H9 (cell line): ENCODE measurements at regions not wholly inside any gene's neighbourhood (a gene's known extent, or its start where the extent isn't known, plus 50 kb on each side); places are given as distances from the start of the nearest gene placed in this dataset.

Experiments
- DNase-seq: peaks from one replicate; pipeline ENCODE4 v3.0.0-alpha.2; 2017
- H2AFZ ChIP-seq: one replicate; pipeline ENCODE4 v1.6.1; 2013; ENCODE audit warnings: mild to moderate bottlenecking, low read length, control low read depth, moderate library complexity
- H2AK5ac ChIP-seq: 2 replicates; pipeline ENCODE4 v1.6.1; 2013; ENCODE audit warnings: low read length, control low read depth, mixed read lengths; ENCODE audit not compliant: insufficient read length
- H2BK120ac ChIP-seq: one replicate; pipeline ENCODE4 v1.6.1; 2013; ENCODE audit warnings: low read depth, mild to moderate bottlenecking, low read length, control low read depth, inconsistent platforms; ENCODE audit not compliant: poor library complexity, severe bottlenecking
- H2BK12ac ChIP-seq: 2 replicates; pipeline ENCODE4 v1.6.1; 2013; ENCODE audit warnings: low read length, control low read depth, mixed read lengths, low read depth; ENCODE audit not compliant: insufficient read length
- H2BK15ac ChIP-seq: 2 replicates; pipeline ENCODE4 v1.6.1; 2013; ENCODE audit warnings: low read depth, low read length, control low read depth
- H2BK20ac ChIP-seq: one replicate; pipeline ENCODE4 v1.6.1; 2013; ENCODE audit warnings: low read depth, mild to moderate bottlenecking, low read length, control low read depth, inconsistent platforms; ENCODE audit not compliant: poor library complexity, severe bottlenecking
- H2BK5ac ChIP-seq: 2 replicates; pipeline ENCODE4 v1.6.1; 2013; ENCODE audit warnings: low read length, control low read depth, mixed read lengths; ENCODE audit not compliant: insufficient read length
- H3K14ac ChIP-seq: 2 replicates; pipeline ENCODE4 v1.6.1; 2013; ENCODE audit warnings: low read length, control low read depth; ENCODE audit not compliant: insufficient read depth
- H3K18ac ChIP-seq: 2 replicates; pipeline ENCODE4 v1.6.1; 2013; ENCODE audit warnings: low read depth, mild to moderate bottlenecking, mixed read lengths, low read length, control low read depth; ENCODE audit not compliant: insufficient read length
- H3K23ac ChIP-seq: 2 replicates; pipeline ENCODE4 v1.6.1; 2013; ENCODE audit warnings: low read length, control low read depth, mixed read lengths, low read depth; ENCODE audit not compliant: insufficient read length
- H3K23me2 ChIP-seq: 2 replicates; pipeline ENCODE4 v1.6.1; 2013; ENCODE audit warnings: low read depth, mild to moderate bottlenecking, mixed read lengths, low read length, control low read depth; ENCODE audit not compliant: insufficient read length, poor library complexity, severe bottlenecking
- H3K27ac ChIP-seq: 2 replicates; pipeline ENCODE4 v1.5.1; 2013; ENCODE audit warnings: low read length, control low read depth, mixed read lengths, low read depth; ENCODE audit not compliant: insufficient read length
- H3K27me3 ChIP-seq: 2 replicates; pipeline ENCODE4 v1.6.1; 2013; ENCODE audit warnings: low read length, control low read depth, inconsistent platforms; ENCODE audit not compliant: insufficient read depth
- H3K4ac ChIP-seq: 2 replicates; pipeline ENCODE4 v1.6.1; 2013; ENCODE audit warnings: low read depth, mild to moderate bottlenecking, control low read depth, inconsistent platforms, low read length, moderate library complexity
- H3K4me1 ChIP-seq: 2 replicates; pipeline ENCODE4 v1.6.1; 2013; ENCODE audit warnings: low read length, control low read depth, inconsistent platforms; ENCODE audit not compliant: insufficient read depth
- H3K4me2 ChIP-seq: 2 replicates; pipeline ENCODE4 v1.6.1; 2013; ENCODE audit warnings: low read length, control low read depth, mixed read lengths; ENCODE audit not compliant: insufficient read length, insufficient read depth
- H3K56ac ChIP-seq: 2 replicates; pipeline ENCODE4 v1.6.1; 2013; ENCODE audit warnings: low read depth, mild to moderate bottlenecking, mixed read lengths, low read length, control low read depth; ENCODE audit not compliant: insufficient read length
- H3K79me1 ChIP-seq: 2 replicates; pipeline ENCODE4 v1.6.1; 2013; ENCODE audit warnings: low read depth, mild to moderate bottlenecking, moderate library complexity, low read length, control low read depth, inconsistent platforms; ENCODE audit not compliant: insufficient read depth, poor library complexity, severe bottlenecking
- H3K79me2 ChIP-seq: 2 replicates; pipeline ENCODE4 v1.6.1; 2013; ENCODE audit warnings: low read length, control low read depth, inconsistent platforms; ENCODE audit not compliant: insufficient read depth
- H3K9ac ChIP-seq: 2 replicates; pipeline ENCODE4 v1.6.1; 2013; ENCODE audit warnings: low read length, control low read depth, mixed read lengths; ENCODE audit not compliant: insufficient read length; ENCODE audit errors: extremely low read depth
- H3K9me3 ChIP-seq: one replicate; pipeline ENCODE4 v1.6.1; 2013; ENCODE audit warnings: low read depth, low read length, inconsistent platforms; ENCODE audit not compliant: control insufficient read depth
- H3T11ph ChIP-seq: one replicate; pipeline ENCODE4 v1.6.1; 2013; ENCODE audit warnings: mild to moderate bottlenecking, low read length, control low read depth, inconsistent platforms
- H4K20me1 ChIP-seq: one replicate; pipeline ENCODE4 v1.6.1; 2013; ENCODE audit not compliant: control insufficient read depth, insufficient read length, insufficient read depth
- H4K5ac ChIP-seq: 2 replicates; pipeline ENCODE4 v1.6.1; 2013; ENCODE audit warnings: low read depth, mild to moderate bottlenecking, mixed read lengths, low read length, control low read depth; ENCODE audit not compliant: insufficient read length
- H4K8ac ChIP-seq: replicated peaks from 2 replicates; pipeline ENCODE4 v1.6.1; 2013; ENCODE audit warnings: low read length, control low read depth, mixed read lengths, low read depth; ENCODE audit not compliant: insufficient read length
- H4K91ac ChIP-seq: 2 replicates; pipeline ENCODE4 v1.6.1; 2013; ENCODE audit warnings: low read depth, mild to moderate bottlenecking, moderate library complexity, mixed read lengths, low read length, control low read depth; ENCODE audit not compliant: insufficient read length
- H3K27ac Mint-ChIP-seq, 3 experiments: 2 replicates in 2 of 3; 3 replicates in 1 of 3; pipeline ENCODE4 v1.8.0; 2020 to 2021; ENCODE audit warnings: mixed read lengths in 3 of 3, mild to moderate bottlenecking in 1 of 3, moderate library complexity in 1 of 3
- H3K27me3 Mint-ChIP-seq: 2 replicates; pipeline ENCODE4 v1.8.0; 2021; ENCODE audit warnings: low read depth, mild to moderate bottlenecking, moderate library complexity, mixed read lengths
- H3K36me3 Mint-ChIP-seq, 3 experiments: 2 replicates in 2 of 3; 3 replicates in 1 of 3; pipeline ENCODE4 v1.8.0; 2020 to 2021; ENCODE audit warnings: low read depth in 3 of 3, mixed read lengths in 3 of 3; ENCODE audit not compliant: insufficient read depth in 1 of 3
- H3K4me1 Mint-ChIP-seq, 2 experiments: 2 replicates each; pipeline ENCODE4 v1.8.0; 2020; ENCODE audit warnings: mixed read lengths in 2 of 2
- H3K4me3 Mint-ChIP-seq, 2 experiments: 2 replicates in 1 of 2; 3 replicates in 1 of 2; pipeline ENCODE4 v1.8.0; 2020 to 2021; ENCODE audit warnings: mild to moderate bottlenecking in 2 of 2, mixed read lengths in 2 of 2, moderate library complexity in 1 of 2
- H3K9me3 Mint-ChIP-seq, 2 experiments: 2 replicates in 1 of 2; 3 replicates in 1 of 2; pipeline ENCODE4 v1.8.0; 2020; ENCODE audit warnings: mild to moderate bottlenecking in 2 of 2, mixed read lengths in 2 of 2, moderate library complexity in 1 of 2
- WGBS: extraction: QIAGEN DNeasy Blood & Tissue Kit; methylation state at CpG from one replicate; pipeline ENCODE4 v1.1.7; 2013; ENCODE audit warnings: missing lambda C conversion rate, low lambda C conversion rate, mixed read lengths; ENCODE audit not compliant: insufficient read length; ENCODE audit errors: extremely low coverage; 5-methylcytosine and 5-hydroxymethylcytosine counted together
- TF ChIP-seq, protein P1 (sequence below): fragments of 200-600 bp; sonication (generic); conservative IDR thresholded peaks from 3 replicates; pipeline ENCODE4 v1.8.0; 2021; ENCODE audit warnings: antibody characterized with exemption, mild to moderate bottlenecking

- no peak overlapping the region for H3K14ac ChIP-seq
- no peak for DNase-seq
- H3K4me3 Mint-ChIP-seq, result no peak overlapping the region
- no peaks in the 10 kb centered on the region for H3K23me2 ChIP-seq
- H4K20me1 ChIP-seq, result no peaks in the 10 kb centered on the region
- peaks cover 2 to 10% (median 5%) of the 10 kb centered on the region in 3 experiments; a peak in 6 of 7 replicates for H3K36me3 Mint-ChIP-seq
- no peak overlapping the region for H2BK120ac ChIP-seq
- H3K23ac ChIP-seq, result no peak overlapping the region
- H2BK12ac ChIP-seq, result no peak overlapping the region
- no peaks in the 10 kb centered on the region for H3K9me3 ChIP-seq
- no peak overlapping the region for H3K56ac ChIP-seq
- no peak overlapping the region for H3K4me2 ChIP-seq
- no peak overlapping the region for H4K8ac ChIP-seq
- H4K5ac ChIP-seq, result no peak overlapping the region
- no peak overlapping the region for H3K4ac ChIP-seq
- H3K4me1 Mint-ChIP-seq, result no peaks in the 10 kb centered on the region
- no peak overlapping the region for H2BK15ac ChIP-seq
- H3T11ph ChIP-seq, result no peak overlapping the region
- H3K79me2 ChIP-seq, result no peaks in the 10 kb centered on the region
- H3K27ac ChIP-seq, result no peak overlapping the region
- H2BK20ac ChIP-seq, result no peak overlapping the region
- no peaks in the 10 kb centered on the region for H3K4me1 ChIP-seq
- no peak overlapping the region for H2BK5ac ChIP-seq
- H3K9me3 Mint-ChIP-seq, result peaks cover 4 to 6% of the 10 kb centered on the region in 2 experiments; a peak in 4 of 5 replicates
- H3K27ac Mint-ChIP-seq, result no peak overlapping the region; a peak in 1 of 7 replicates
- no peak overlapping the region for H2AK5ac ChIP-seq
- H3K27me3 Mint-ChIP-seq, result peaks cover 2% of the 10 kb centered on the region
- no peak overlapping the region for H3K9ac ChIP-seq
- H3K18ac ChIP-seq, result no peak overlapping the region
- TF ChIP-seq, protein P1, sequence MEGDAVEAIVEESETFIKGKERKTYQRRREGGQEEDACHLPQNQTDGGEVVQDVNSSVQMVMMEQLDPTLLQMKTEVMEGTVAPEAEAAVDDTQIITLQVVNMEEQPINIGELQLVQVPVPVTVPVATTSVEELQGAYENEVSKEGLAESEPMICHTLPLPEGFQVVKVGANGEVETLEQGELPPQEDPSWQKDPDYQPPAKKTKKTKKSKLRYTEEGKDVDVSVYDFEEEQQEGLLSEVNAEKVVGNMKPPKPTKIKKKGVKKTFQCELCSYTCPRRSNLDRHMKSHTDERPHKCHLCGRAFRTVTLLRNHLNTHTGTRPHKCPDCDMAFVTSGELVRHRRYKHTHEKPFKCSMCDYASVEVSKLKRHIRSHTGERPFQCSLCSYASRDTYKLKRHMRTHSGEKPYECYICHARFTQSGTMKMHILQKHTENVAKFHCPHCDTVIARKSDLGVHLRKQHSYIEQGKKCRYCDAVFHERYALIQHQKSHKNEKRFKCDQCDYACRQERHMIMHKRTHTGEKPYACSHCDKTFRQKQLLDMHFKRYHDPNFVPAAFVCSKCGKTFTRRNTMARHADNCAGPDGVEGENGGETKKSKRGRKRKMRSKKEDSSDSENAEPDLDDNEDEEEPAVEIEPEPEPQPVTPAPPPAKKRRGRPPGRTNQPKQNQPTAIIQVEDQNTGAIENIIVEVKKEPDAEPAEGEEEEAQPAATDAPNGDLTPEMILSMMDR, result no peak
- H4K91ac ChIP-seq, result no peak overlapping the region
- no CpG with 5 or more reads among the region's 6 CpGs for WGBS
- H3K79me1 ChIP-seq, result no peaks in the 10 kb centered on the region
- H2AFZ ChIP-seq, result no peak overlapping the region
- no peaks in the 10 kb centered on the region for H3K27me3 ChIP-seq
Measured at GRCh38 chr18:4511166-4511565, 56.1 kb upstream of the DLGAP1 start.
